ENCODE measurements at regions not wholly inside any gene's neighbourhood (a gene's known extent, or its start where the extent isn't known, plus 50 kb on each side); places are given as distances from the start of the nearest gene placed in this dataset.

GRCh38 chr5:125012727-125013451 lies 266.4 kb upstream of the ZNF608 start:
- peak; percentile 8 for DNase-seq

- DNase-seq: peak; percentile 12
Observed at GRCh38 chr5:125014202-125014601, 267.8 kb upstream of the ZNF608 start.

GRCh38 chr5:125017796-125018195 lies 271.4 kb upstream of the ZNF608 start:
- DNase-seq: no peak

GRCh38 chr5:125023673-125024072 lies 277.2 kb upstream of the ZNF608 start:
- no peak for DNase-seq

- DNase-seq: peak; percentile 2
Observed at GRCh38 chr5:125026867-125027731, 280.7 kb upstream of the ZNF608 start.

GRCh38 chr5:125032286-125032685 lies 285.8 kb upstream of the ZNF608 start:
- peak; percentile 41 for DNase-seq

GRCh38 chr5:125033602-125034001 lies 287.2 kb upstream of the ZNF608 start:
- no peak for DNase-seq

- no peak for DNase-seq
Observed at GRCh38 chr5:125034331-125034730, 287.9 kb upstream of the ZNF608 start.

- DNase-seq: no peak
Observed at GRCh38 chr5:125036494-125036893, 290.1 kb upstream of the ZNF608 start.

- DNase-seq: no peak
Observed at GRCh38 chr5:125037020-125037419, 290.6 kb upstream of the ZNF608 start.

GRCh38 chr5:125037530-125037929 lies 291.1 kb upstream of the ZNF608 start:
- no peak for DNase-seq

GRCh38 chr5:125038477-125038876 lies 292.0 kb upstream of the ZNF608 start:
- no peak for DNase-seq

- DNase-seq: no peak
Observed at GRCh38 chr5:125041798-125042197, 295.4 kb upstream of the ZNF608 start.

GRCh38 chr5:125042261-125042890 lies 295.9 kb upstream of the ZNF608 start:
- DNase-seq: no peak

GRCh38 chr5:125043781-125044391 lies 297.4 kb upstream of the ZNF608 start:
- DNase-seq: peak; percentile 5

GRCh38 chr5:125044491-125045282 lies 298.2 kb upstream of the ZNF608 start:
- no peak for DNase-seq

GRCh38 chr5:125045646-125046045 lies 299.2 kb upstream of the ZNF608 start:
- no peak for DNase-seq

- DNase-seq: no peak
Observed at GRCh38 chr5:125046838-125047237, 300.4 kb upstream of the ZNF608 start.

- no peak for DNase-seq
Observed at GRCh38 chr5:125047871-125048270, 301.4 kb upstream of the ZNF608 start.

- no peak for DNase-seq
Observed at GRCh38 chr5:125049721-125050702, 303.6 kb upstream of the ZNF608 start.

- DNase-seq: no peak
Observed at GRCh38 chr5:125050926-125051325, 304.5 kb upstream of the ZNF608 start.
